HG03097 (cell line): ENCODE measurements at regions not wholly inside any gene's neighbourhood (a gene's known extent, or its start where the extent isn't known, plus 50 kb on each side); places are given as distances from the start of the nearest gene placed in this dataset.
"Not testable (repeated sequence)": the region's sequence is repeated elsewhere in the genome, so short reads cannot be mapped to it uniquely, and the experiment has no call there.

Source experiments
- ATAC-seq: cut with Tn5 transposase; IDR thresholded peaks from one replicate; pipeline ENCODE4 v1.9.1; 2021; ENCODE audit not compliant: unreplicated experiment, low FRiP score

- no peak for ATAC-seq
Measured at GRCh38 chr12:46578190-46578982, 205.8 kb upstream of the SLC38A2 start.

- ATAC-seq, result no peak
Measured at GRCh38 chr12:46577063-46577776, 204.6 kb upstream of the SLC38A2 start.

- no peak for ATAC-seq
Measured at GRCh38 chr12:46574847-46575246, 202.3 kb upstream of the SLC38A2 start.

- no peak for ATAC-seq
Measured at GRCh38 chr12:46573347-46573658, 200.7 kb upstream of the SLC38A2 start.

- no peak for ATAC-seq
Measured at GRCh38 chr12:46572644-46573346, 200.2 kb upstream of the SLC38A2 start.

- no peak for ATAC-seq
Measured at GRCh38 chr12:46571608-46572007, 199.0 kb upstream of the SLC38A2 start.

- ATAC-seq, result no peak
Measured at GRCh38 chr12:46569826-46570439, 197.4 kb upstream of the SLC38A2 start.

- no peak for ATAC-seq
Measured at GRCh38 chr12:46567667-46568066, 195.1 kb upstream of the SLC38A2 start.

- no peak for ATAC-seq
Measured at GRCh38 chr12:46562625-46563225, 190.2 kb upstream of the SLC38A2 start.

GRCh38 chr12:46561769-46562624 lies 189.4 kb upstream of the SLC38A2 start:
- ATAC-seq, result not testable (repeated sequence)

GRCh38 chr12:46560874-46561273 lies 188.3 kb upstream of the SLC38A2 start:
- no peak for ATAC-seq

- ATAC-seq, result no peak
Measured at GRCh38 chr12:46560089-46560488, 187.5 kb upstream of the SLC38A2 start.

- ATAC-seq, result no peak
Measured at GRCh38 chr12:46559311-46559710, 186.7 kb upstream of the SLC38A2 start.

- no peak for ATAC-seq
Measured at GRCh38 chr12:46558677-46559076, 186.1 kb upstream of the SLC38A2 start.

- ATAC-seq, result no peak
Measured at GRCh38 chr12:46557539-46558373, 185.2 kb upstream of the SLC38A2 start.

GRCh38 chr12:46556819-46557524 lies 184.4 kb upstream of the SLC38A2 start:
- no peak for ATAC-seq

- no peak for ATAC-seq
Measured at GRCh38 chr12:46556105-46556559, 183.6 kb upstream of the SLC38A2 start.

GRCh38 chr12:46555406-46555852 lies 182.9 kb upstream of the SLC38A2 start:
- no peak for ATAC-seq
